ENCODE measurements at regions not wholly inside any gene's neighbourhood (a gene's known extent, or its start where the extent isn't known, plus 50 kb on each side); places are given as distances from the start of the nearest gene placed in this dataset.
"Not testable (repeated sequence)": the region's sequence is repeated elsewhere in the genome, so short reads cannot be mapped to it uniquely, and the experiment has no call there.

GRCh38 chr4:79598214-79598613 lies 190.2 kb upstream of the GK2 start:
- H3K27me3 ChIP-seq (ENCODE audit: insufficient read depth, poor library complexity, severe bottlenecking) = no peaks in the 10 kb centered on the region
- H3K4me1 ChIP-seq (ENCODE audit: insufficient read depth, poor library complexity, severe bottlenecking) = no peaks in the 10 kb centered on the region
- H3K36me3 ChIP-seq (ENCODE audit: low read depth) = no peaks in the 10 kb centered on the region
- peaks cover 2% of the 10 kb centered on the region for H3K9me3 ChIP-seq (ENCODE audit: severe bottlenecking)
- DNase-seq (ENCODE audit: low spot score) (no peak), ATAC-seq (ENCODE audit: low read depth) (no peak)
- TF ChIP-seq CTCF (IDR thresholded peaks at IDR 0.05; ENCODE audit: poor library complexity, severe bottlenecking) = no peak
- H3K27ac ChIP-seq (ENCODE audit: poor library complexity, severe bottlenecking) = no peak overlapping the region
- H3K4me3 ChIP-seq (ENCODE audit: severe bottlenecking) = no peak overlapping the region

DNA sequence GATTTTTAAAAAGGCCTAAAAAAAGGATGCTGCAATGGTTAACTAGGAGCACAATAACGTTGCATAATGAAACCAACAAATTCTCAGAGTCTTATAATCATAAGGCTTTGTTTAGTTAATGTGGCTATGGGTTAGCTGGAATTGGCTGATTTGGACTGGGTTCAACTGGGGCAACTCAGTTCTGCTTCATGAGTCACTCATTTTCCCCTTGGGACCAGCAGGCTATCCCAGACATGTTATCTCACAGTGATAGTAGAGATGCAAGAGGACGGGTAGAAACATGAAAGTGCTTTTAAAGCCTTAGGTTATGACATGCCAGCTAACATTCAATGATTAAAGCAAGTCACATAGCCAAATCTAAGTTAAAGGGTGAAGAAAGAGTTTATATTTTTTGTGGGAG lies 189.2 kb upstream of the GK2 start:
- DNase-seq (ENCODE audit: low spot score) = no peak
- no peaks in the 10 kb centered on the region for H3K36me3 ChIP-seq (ENCODE audit: low read depth)
- no peak for ATAC-seq (ENCODE audit: low read depth)

GRCh38 chr4:79592218-79592617 lies 184.2 kb upstream of the GK2 start:
- H3K27ac ChIP-seq (ENCODE audit: poor library complexity, severe bottlenecking); ATAC-seq (ENCODE audit: low read depth); DNase-seq (ENCODE audit: low spot score); H3K27me3 ChIP-seq (ENCODE audit: insufficient read depth, poor library complexity, severe bottlenecking); H3K36me3 ChIP-seq (ENCODE audit: low read depth); H3K4me3 ChIP-seq (ENCODE audit: severe bottlenecking); H3K4me1 ChIP-seq (ENCODE audit: insufficient read depth, poor library complexity, severe bottlenecking); H3K9me3 ChIP-seq (ENCODE audit: severe bottlenecking): not testable (repeated sequence)

More for the DNA sequence above, 189.2 kb upstream of the GK2 start:
- H3K4me3 ChIP-seq (ENCODE audit: severe bottlenecking) = no peak overlapping the region
- H3K4me1 ChIP-seq (ENCODE audit: insufficient read depth, poor library complexity, severe bottlenecking) = no peaks in the 10 kb centered on the region
- no peak overlapping the region for H3K27ac ChIP-seq (ENCODE audit: poor library complexity, severe bottlenecking)
- H3K9me3 ChIP-seq (ENCODE audit: severe bottlenecking) = peaks cover 2% of the 10 kb centered on the region
- TF ChIP-seq CTCF (IDR thresholded peaks at IDR 0.05; ENCODE audit: poor library complexity, severe bottlenecking) = no peak
- H3K27me3 ChIP-seq (ENCODE audit: insufficient read depth, poor library complexity, severe bottlenecking) = no peaks in the 10 kb centered on the region

- DNase-seq (ENCODE audit: low spot score) (no peak), ATAC-seq (ENCODE audit: low read depth) (no peak)
- Histone ChIP-seq H3K36me3 (ENCODE audit: low read depth) (no peaks in the 10 kb centered on the region), H3K27me3 (ENCODE audit: insufficient read depth, poor library complexity, severe bottlenecking) (no peaks in the 10 kb centered on the region), H3K4me3 (ENCODE audit: severe bottlenecking) (no peak overlapping the region), H3K4me1 (ENCODE audit: insufficient read depth, poor library complexity, severe bottlenecking) (no peaks in the 10 kb centered on the region), H3K27ac (ENCODE audit: poor library complexity, severe bottlenecking) (no peak overlapping the region), H3K9me3 (ENCODE audit: severe bottlenecking) (no peaks in the 10 kb centered on the region)
- TF ChIP-seq CTCF (IDR thresholded peaks at IDR 0.05; ENCODE audit: poor library complexity, severe bottlenecking) = no peak
Observed at GRCh38 chr4:79588679-79589078, 180.7 kb upstream of the GK2 start.

- not testable (repeated sequence) for H3K27ac ChIP-seq (ENCODE audit: poor library complexity, severe bottlenecking); DNase-seq (ENCODE audit: low spot score); H3K36me3 ChIP-seq (ENCODE audit: low read depth); ATAC-seq (ENCODE audit: low read depth); H3K4me3 ChIP-seq (ENCODE audit: severe bottlenecking); H3K27me3 ChIP-seq (ENCODE audit: insufficient read depth, poor library complexity, severe bottlenecking); H3K9me3 ChIP-seq (ENCODE audit: severe bottlenecking); H3K4me1 ChIP-seq (ENCODE audit: insufficient read depth, poor library complexity, severe bottlenecking)
Observed at GRCh38 chr4:79587207-79587606, 179.2 kb upstream of the GK2 start.

DNA sequence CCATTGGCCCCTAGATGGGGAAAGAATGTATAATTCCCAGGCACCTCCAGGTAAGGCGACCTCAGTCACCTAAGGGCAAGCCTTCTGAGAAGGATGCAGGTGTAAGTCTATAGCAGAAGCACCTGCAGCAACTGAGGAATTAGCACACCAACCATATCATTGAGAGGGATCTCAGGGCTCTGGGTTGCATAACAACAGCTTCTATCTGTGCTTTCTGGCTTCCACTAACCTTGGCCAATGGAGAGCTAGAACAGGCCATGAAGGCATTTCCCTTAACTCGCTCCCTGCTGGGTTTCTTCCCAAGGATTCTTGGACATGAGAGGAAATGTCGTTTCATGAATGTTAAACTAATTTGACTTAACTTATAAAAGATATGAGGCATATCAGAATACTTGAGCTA lies 177.8 kb upstream of the GK2 start:
- no peaks in the 10 kb centered on the region for H3K27me3 ChIP-seq (ENCODE audit: insufficient read depth, poor library complexity, severe bottlenecking)
- DNase-seq (ENCODE audit: low spot score) (no peak), ATAC-seq (ENCODE audit: low read depth) (no peak)
- TF ChIP-seq CTCF (IDR thresholded peaks at IDR 0.05; ENCODE audit: poor library complexity, severe bottlenecking) = no peak
- H3K4me3 ChIP-seq (ENCODE audit: severe bottlenecking) = no peak overlapping the region
- no peak overlapping the region for H3K27ac ChIP-seq (ENCODE audit: poor library complexity, severe bottlenecking)
- no peaks in the 10 kb centered on the region for H3K4me1 ChIP-seq (ENCODE audit: insufficient read depth, poor library complexity, severe bottlenecking)
- no peaks in the 10 kb centered on the region for H3K36me3 ChIP-seq (ENCODE audit: low read depth)
- no peaks in the 10 kb centered on the region for H3K9me3 ChIP-seq (ENCODE audit: severe bottlenecking)

Data from RWPE2 (cell line).